Upper lobe of right lung (tissue), 1 donor: ENCODE measurements at regions not wholly inside any gene's neighbourhood (a gene's known extent, or its start where the extent isn't known, plus 50 kb on each side); places are given as distances from the start of the nearest gene placed in this dataset.

ENCODE experiments used
- ATAC-seq: fragments of 200-7000 bp; cut with Tn5 transposase; one replicate; pipeline ENCODE4 v1.9.1; 2020; ENCODE audit warnings: mild to moderate bottlenecking, moderate library complexity
- DNase-seq: peaks from one replicate; pipeline ENCODE4 v3.0.0-alpha.2; 2020
- H3K27ac ChIP-seq: fragments of 200-600 bp; one replicate; pipeline ENCODE4 v1.8.0; 2022
- H3K27me3 ChIP-seq: fragments of 200-600 bp; one replicate; pipeline ENCODE4 v1.8.0; 2022; ENCODE audit warnings: mild to moderate bottlenecking
- H3K36me3 ChIP-seq: fragments of 200-600 bp; one replicate; pipeline ENCODE4 v1.8.0; 2022
- H3K4me1 ChIP-seq: fragments of 200-600 bp; one replicate; pipeline ENCODE4 v1.8.0; 2022
- H3K4me3 ChIP-seq: fragments of 200-600 bp; one replicate; pipeline ENCODE4 v1.8.0; 2022; ENCODE audit warnings: mild to moderate bottlenecking
- H3K9me3 ChIP-seq: fragments of 200-600 bp; one replicate; pipeline ENCODE4 v1.8.0; 2022
- CTCF ChIP-seq: fragments of 200-600 bp; IDR thresholded peaks from one replicate; pipeline ENCODE4 v1.8.0; 2022; ENCODE audit warnings: antibody characterized with exemption
- intact Hi-C: fragments of 100-400 bp; cut with DNase I; formaldehyde crosslinking; loops from one replicate; pipeline ENCODE4 v1.11.0; 2022
- donor health status: DM: no; HTN: yes; CAD: no; lungs with severe emphysema.

- Histone ChIP-seq H3K4me1 (no peaks in the 10 kb centered on the region), H3K4me3 (no peak overlapping the region), H3K27me3 (no peaks in the 10 kb centered on the region), H3K36me3 (no peaks in the 10 kb centered on the region), H3K27ac (no peak overlapping the region), H3K9me3 (no peaks in the 10 kb centered on the region)
- no peak for TF ChIP-seq CTCF
- intact Hi-C loops = no loop called here
- ATAC-seq = no peak
- DNase-seq = no peak
These were observed 521.9 kb downstream of the PLOD2 start for GRCh38 chr3:145639003-145639606.

GRCh38 chr3:145639875-145640274 lies 521.1 kb downstream of the PLOD2 start:
- Histone ChIP-seq H3K9me3 (no peaks in the 10 kb centered on the region), H3K27ac (no peak overlapping the region), H3K4me1 (no peaks in the 10 kb centered on the region), H3K4me3 (no peak overlapping the region), H3K27me3 (no peaks in the 10 kb centered on the region), H3K36me3 (no peaks in the 10 kb centered on the region)
- no peak for DNase-seq
- intact Hi-C loops = no loop called here
- ATAC-seq = no peak
- TF ChIP-seq CTCF = no peak

- intact Hi-C loops = no loop called here
- Histone ChIP-seq H3K4me3 (no peak overlapping the region), H3K27ac (no peak overlapping the region), H3K27me3 (no peaks in the 10 kb centered on the region), H3K4me1 (no peaks in the 10 kb centered on the region), H3K9me3 (no peaks in the 10 kb centered on the region), H3K36me3 (no peaks in the 10 kb centered on the region)
- no peak for DNase-seq
- no peak for TF ChIP-seq CTCF
- no peak for ATAC-seq
These were observed 512.6 kb downstream of the PLOD2 start for GRCh38 chr3:145648396-145648795.

- H3K36me3 ChIP-seq = no peaks in the 10 kb centered on the region
- ATAC-seq (no peak), DNase-seq (no peak)
- no peaks in the 10 kb centered on the region for H3K27me3 ChIP-seq
- no peak overlapping the region for H3K4me3 ChIP-seq
- no peaks in the 10 kb centered on the region for H3K4me1 ChIP-seq
- intact Hi-C loops = no loop called here
- no peaks in the 10 kb centered on the region for H3K9me3 ChIP-seq
- H3K27ac ChIP-seq = no peak overlapping the region
- no peak for TF ChIP-seq CTCF
These were observed 511.6 kb downstream of the PLOD2 start for GRCh38 chr3:145649368-145649887.

GRCh38 chr3:145650170-145650569 lies 510.8 kb downstream of the PLOD2 start:
- intact Hi-C loops = no loop called here
- no peak for TF ChIP-seq CTCF
- ATAC-seq = no peak

GRCh38 chr3:145671121-145671520 lies 489.9 kb downstream of the PLOD2 start:
- Histone ChIP-seq H3K27me3 (no peaks in the 10 kb centered on the region), H3K36me3 (no peaks in the 10 kb centered on the region), H3K9me3 (no peaks in the 10 kb centered on the region), H3K4me1 (no peaks in the 10 kb centered on the region), H3K27ac (no peak overlapping the region), H3K4me3 (no peak overlapping the region)
- DNase-seq (no peak), ATAC-seq (no peak)
- TF ChIP-seq CTCF = no peak
- intact Hi-C loops = no loop called here

More at GRCh38 chr3:145650170-145650569, 510.8 kb downstream of the PLOD2 start:
- Histone ChIP-seq H3K27me3 (no peaks in the 10 kb centered on the region), H3K9me3 (no peaks in the 10 kb centered on the region), H3K27ac (no peak overlapping the region), H3K4me3 (no peak overlapping the region), H3K36me3 (no peaks in the 10 kb centered on the region), H3K4me1 (no peaks in the 10 kb centered on the region)
- DNase-seq = no peak
